ENCODE measurements at regions not wholly inside any gene's neighbourhood (a gene's known extent, or its start where the extent isn't known, plus 50 kb on each side); places are given as distances from the start of the nearest gene placed in this dataset.

DNA sequence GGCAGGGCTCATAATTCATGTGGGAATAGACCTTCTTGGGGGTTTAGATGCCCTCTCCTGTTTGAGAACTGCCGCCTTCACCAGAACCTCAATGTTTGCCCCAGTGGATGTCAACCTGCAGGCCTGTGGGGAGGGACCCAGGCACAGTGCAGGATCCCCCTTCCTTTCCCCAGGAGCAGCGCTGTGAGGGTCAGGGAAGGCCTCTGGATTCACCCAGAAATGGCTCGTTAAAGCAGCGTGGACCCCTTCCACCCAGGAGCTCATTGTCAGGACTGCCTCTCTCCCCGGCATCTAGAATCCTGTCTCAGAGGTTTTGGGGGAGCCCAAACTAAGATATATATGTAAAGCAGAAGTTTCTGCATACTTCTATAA lies 188.3 kb downstream of the GADD45G start:
- no peak for DNase-seq
- H3K4me1 Mint-ChIP-seq: peaks cover under 1% of the 10 kb centered on the region
- intact Hi-C loops (cut with micrococcal nuclease): no loop called here
- Histone ChIP-seq H4K20me1 (ENCODE audit: insufficient read depth, low read length) (no peaks in the 10 kb centered on the region), H2AFZ (ENCODE audit: insufficient read depth, low read depth, low read length, poor library complexity, severe bottlenecking) (no peak overlapping the region), H3K9me3 (replicated peaks in 1 of 2; ENCODE audit: control insufficient read depth in 1 of 2, insufficient read depth in 1 of 2, low read length in 2 of 2) (no peaks in the 10 kb centered on the region), H3K79me2 (ENCODE audit: insufficient read depth, low read length) (no peaks in the 10 kb centered on the region), H3K4me1 (ENCODE audit: control insufficient read depth in 1 of 2, insufficient read depth in 2 of 2, low read length in 2 of 2) (no peaks in the 10 kb centered on the region), H3K27ac (ENCODE audit: low read depth in 1 of 2, low read length in 2 of 2) (no peak overlapping the region), H3K27me3 (ENCODE audit: control insufficient read depth in 2 of 2, insufficient read depth in 2 of 2, low read length in 2 of 2) (no peaks in the 10 kb centered on the region), H3K4me3 (replicated peaks in 1 of 3; ENCODE audit: low read depth in 2 of 3, low read length in 3 of 3) (no peak overlapping the region), H3K9ac (ENCODE audit: insufficient read depth, low read length, poor library complexity, severe bottlenecking) (no peak overlapping the region), H3K36me3 (replicated peaks in 1 of 2; ENCODE audit: control insufficient read depth in 1 of 2, insufficient read depth in 2 of 2, low read length in 2 of 2) (no peaks in the 10 kb centered on the region), H3K4me2 (replicated peaks; ENCODE audit: extremely low read depth, low read length, poor library complexity, severe bottlenecking) (no peak overlapping the region)
- no peaks in the 10 kb centered on the region for H3K9me3 Mint-ChIP-seq
- H3K27me3 Mint-ChIP-seq (ENCODE audit: low read depth in 3 of 3): peaks cover 4 to 12% (median 11%) of the 10 kb centered on the region in 3 donors
- H3K4me3 Mint-ChIP-seq: no peak overlapping the region
- H3K36me3 Mint-ChIP-seq: no peaks in the 10 kb centered on the region
- 80% methylated on average over 1 of the region's 5 CpGs for WGBS (ENCODE audit: insufficient coverage)
- TF ChIP-seq, protein P1, sequence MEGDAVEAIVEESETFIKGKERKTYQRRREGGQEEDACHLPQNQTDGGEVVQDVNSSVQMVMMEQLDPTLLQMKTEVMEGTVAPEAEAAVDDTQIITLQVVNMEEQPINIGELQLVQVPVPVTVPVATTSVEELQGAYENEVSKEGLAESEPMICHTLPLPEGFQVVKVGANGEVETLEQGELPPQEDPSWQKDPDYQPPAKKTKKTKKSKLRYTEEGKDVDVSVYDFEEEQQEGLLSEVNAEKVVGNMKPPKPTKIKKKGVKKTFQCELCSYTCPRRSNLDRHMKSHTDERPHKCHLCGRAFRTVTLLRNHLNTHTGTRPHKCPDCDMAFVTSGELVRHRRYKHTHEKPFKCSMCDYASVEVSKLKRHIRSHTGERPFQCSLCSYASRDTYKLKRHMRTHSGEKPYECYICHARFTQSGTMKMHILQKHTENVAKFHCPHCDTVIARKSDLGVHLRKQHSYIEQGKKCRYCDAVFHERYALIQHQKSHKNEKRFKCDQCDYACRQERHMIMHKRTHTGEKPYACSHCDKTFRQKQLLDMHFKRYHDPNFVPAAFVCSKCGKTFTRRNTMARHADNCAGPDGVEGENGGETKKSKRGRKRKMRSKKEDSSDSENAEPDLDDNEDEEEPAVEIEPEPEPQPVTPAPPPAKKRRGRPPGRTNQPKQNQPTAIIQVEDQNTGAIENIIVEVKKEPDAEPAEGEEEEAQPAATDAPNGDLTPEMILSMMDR (IDR thresholded peaks at IDR 0.05): no peak
- H3K27ac Mint-ChIP-seq: no peak overlapping the region

DNA sequence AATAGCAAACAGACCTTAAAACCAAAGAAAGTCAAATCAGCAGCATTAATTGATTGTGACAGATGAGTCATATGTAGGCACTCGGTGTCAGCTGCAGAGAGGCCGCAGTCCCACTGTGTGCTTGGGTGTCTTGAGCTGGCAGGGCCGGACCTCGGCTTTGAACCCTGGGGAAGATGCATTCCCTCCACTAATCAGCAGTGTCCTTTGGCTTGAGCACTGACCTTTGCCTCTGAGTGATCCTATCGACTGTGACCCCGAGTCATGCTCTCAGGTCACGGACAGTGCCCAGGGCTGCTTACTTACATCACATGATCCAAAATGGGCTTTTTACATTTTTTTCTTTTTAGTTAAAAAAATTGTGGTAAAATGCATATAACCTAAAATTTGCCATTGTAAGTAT lies 188.7 kb downstream of the GADD45G start:
- TF ChIP-seq, protein P1 (IDR thresholded peaks at IDR 0.05): no peak
- H3K4me1 ChIP-seq (ENCODE audit: control insufficient read depth in 1 of 2, insufficient read depth in 2 of 2, low read length in 2 of 2): no peaks in the 10 kb centered on the region
- WGBS (ENCODE audit: insufficient coverage): 100% methylated on average over 3 of the region's 7 CpGs
- intact Hi-C loops (cut with micrococcal nuclease): no loop called here
- no peaks in the 10 kb centered on the region for H3K9me3 ChIP-seq (replicated peaks in 1 of 2; ENCODE audit: control insufficient read depth in 1 of 2, insufficient read depth in 1 of 2, low read length in 2 of 2)
- H3K27ac ChIP-seq (ENCODE audit: low read depth in 1 of 2, low read length in 2 of 2): no peak overlapping the region
- no peaks in the 10 kb centered on the region for H4K20me1 ChIP-seq (ENCODE audit: insufficient read depth, low read length)
- Mint-ChIP-seq H3K9me3 (no peaks in the 10 kb centered on the region), H3K36me3 (no peaks in the 10 kb centered on the region), H3K4me1 (no peaks in the 10 kb centered on the region), H3K27ac (no peak overlapping the region), H3K4me3 (no peak overlapping the region), H3K27me3 (ENCODE audit: low read depth in 3 of 3) (peaks cover 4 to 12% (median 11%) of the 10 kb centered on the region in 3 donors)
- no peak overlapping the region for H3K4me2 ChIP-seq (replicated peaks; ENCODE audit: extremely low read depth, low read length, poor library complexity, severe bottlenecking)
- DNase-seq: no peak
- H3K27me3 ChIP-seq (ENCODE audit: control insufficient read depth in 2 of 2, insufficient read depth in 2 of 2, low read length in 2 of 2): no peaks in the 10 kb centered on the region
- H3K9ac ChIP-seq (ENCODE audit: insufficient read depth, low read length, poor library complexity, severe bottlenecking): no peak overlapping the region
- H3K79me2 ChIP-seq (ENCODE audit: insufficient read depth, low read length): no peaks in the 10 kb centered on the region
- no peaks in the 10 kb centered on the region for H3K36me3 ChIP-seq (replicated peaks in 1 of 2; ENCODE audit: control insufficient read depth in 1 of 2, insufficient read depth in 2 of 2, low read length in 2 of 2)
- no peak overlapping the region for H3K4me3 ChIP-seq (replicated peaks in 1 of 3; ENCODE audit: low read depth in 2 of 3, low read length in 3 of 3)
- no peak overlapping the region for H2AFZ ChIP-seq (ENCODE audit: insufficient read depth, low read depth, low read length, poor library complexity, severe bottlenecking)
